H9 (cell line): ENCODE measurements at regions not wholly inside any gene's neighbourhood (a gene's known extent, or its start where the extent isn't known, plus 50 kb on each side); places are given as distances from the start of the nearest gene placed in this dataset.

Source experiments
- DNase-seq: peaks from one replicate; pipeline ENCODE4 v3.0.0-alpha.2; 2017
- H2AFZ ChIP-seq: one replicate; pipeline ENCODE4 v1.6.1; 2013; ENCODE audit warnings: mild to moderate bottlenecking, low read length, control low read depth, moderate library complexity
- H2AK5ac ChIP-seq: 2 replicates; pipeline ENCODE4 v1.6.1; 2013; ENCODE audit warnings: low read length, control low read depth, mixed read lengths; ENCODE audit not compliant: insufficient read length
- H2BK120ac ChIP-seq: one replicate; pipeline ENCODE4 v1.6.1; 2013; ENCODE audit warnings: low read depth, mild to moderate bottlenecking, low read length, control low read depth, inconsistent platforms; ENCODE audit not compliant: poor library complexity, severe bottlenecking
- H2BK12ac ChIP-seq: 2 replicates; pipeline ENCODE4 v1.6.1; 2013; ENCODE audit warnings: low read length, control low read depth, mixed read lengths, low read depth; ENCODE audit not compliant: insufficient read length
- H2BK15ac ChIP-seq: 2 replicates; pipeline ENCODE4 v1.6.1; 2013; ENCODE audit warnings: low read depth, low read length, control low read depth
- H2BK20ac ChIP-seq: one replicate; pipeline ENCODE4 v1.6.1; 2013; ENCODE audit warnings: low read depth, mild to moderate bottlenecking, low read length, control low read depth, inconsistent platforms; ENCODE audit not compliant: poor library complexity, severe bottlenecking
- H2BK5ac ChIP-seq: 2 replicates; pipeline ENCODE4 v1.6.1; 2013; ENCODE audit warnings: low read length, control low read depth, mixed read lengths; ENCODE audit not compliant: insufficient read length
- H3K14ac ChIP-seq: 2 replicates; pipeline ENCODE4 v1.6.1; 2013; ENCODE audit warnings: low read length, control low read depth; ENCODE audit not compliant: insufficient read depth
- H3K18ac ChIP-seq: 2 replicates; pipeline ENCODE4 v1.6.1; 2013; ENCODE audit warnings: low read depth, mild to moderate bottlenecking, mixed read lengths, low read length, control low read depth; ENCODE audit not compliant: insufficient read length
- H3K23ac ChIP-seq: 2 replicates; pipeline ENCODE4 v1.6.1; 2013; ENCODE audit warnings: low read length, control low read depth, mixed read lengths, low read depth; ENCODE audit not compliant: insufficient read length
- H3K23me2 ChIP-seq: 2 replicates; pipeline ENCODE4 v1.6.1; 2013; ENCODE audit warnings: low read depth, mild to moderate bottlenecking, mixed read lengths, low read length, control low read depth; ENCODE audit not compliant: insufficient read length, poor library complexity, severe bottlenecking
- H3K27ac ChIP-seq: 2 replicates; pipeline ENCODE4 v1.5.1; 2013; ENCODE audit warnings: low read length, control low read depth, mixed read lengths, low read depth; ENCODE audit not compliant: insufficient read length
- H3K27me3 ChIP-seq: 2 replicates; pipeline ENCODE4 v1.6.1; 2013; ENCODE audit warnings: low read length, control low read depth, inconsistent platforms; ENCODE audit not compliant: insufficient read depth
- H3K4ac ChIP-seq: 2 replicates; pipeline ENCODE4 v1.6.1; 2013; ENCODE audit warnings: low read depth, mild to moderate bottlenecking, control low read depth, inconsistent platforms, low read length, moderate library complexity
- H3K4me1 ChIP-seq: 2 replicates; pipeline ENCODE4 v1.6.1; 2013; ENCODE audit warnings: low read length, control low read depth, inconsistent platforms; ENCODE audit not compliant: insufficient read depth
- H3K4me2 ChIP-seq: 2 replicates; pipeline ENCODE4 v1.6.1; 2013; ENCODE audit warnings: low read length, control low read depth, mixed read lengths; ENCODE audit not compliant: insufficient read length, insufficient read depth
- H3K56ac ChIP-seq: 2 replicates; pipeline ENCODE4 v1.6.1; 2013; ENCODE audit warnings: low read depth, mild to moderate bottlenecking, mixed read lengths, low read length, control low read depth; ENCODE audit not compliant: insufficient read length
- H3K79me1 ChIP-seq: 2 replicates; pipeline ENCODE4 v1.6.1; 2013; ENCODE audit warnings: low read depth, mild to moderate bottlenecking, moderate library complexity, low read length, control low read depth, inconsistent platforms; ENCODE audit not compliant: insufficient read depth, poor library complexity, severe bottlenecking
- H3K79me2 ChIP-seq: 2 replicates; pipeline ENCODE4 v1.6.1; 2013; ENCODE audit warnings: low read length, control low read depth, inconsistent platforms; ENCODE audit not compliant: insufficient read depth
- H3K9ac ChIP-seq: 2 replicates; pipeline ENCODE4 v1.6.1; 2013; ENCODE audit warnings: low read length, control low read depth, mixed read lengths; ENCODE audit not compliant: insufficient read length; ENCODE audit errors: extremely low read depth
- H3K9me3 ChIP-seq: one replicate; pipeline ENCODE4 v1.6.1; 2013; ENCODE audit warnings: low read depth, low read length, inconsistent platforms; ENCODE audit not compliant: control insufficient read depth
- H3T11ph ChIP-seq: one replicate; pipeline ENCODE4 v1.6.1; 2013; ENCODE audit warnings: mild to moderate bottlenecking, low read length, control low read depth, inconsistent platforms
- H4K20me1 ChIP-seq: one replicate; pipeline ENCODE4 v1.6.1; 2013; ENCODE audit not compliant: control insufficient read depth, insufficient read length, insufficient read depth
- H4K5ac ChIP-seq: 2 replicates; pipeline ENCODE4 v1.6.1; 2013; ENCODE audit warnings: low read depth, mild to moderate bottlenecking, mixed read lengths, low read length, control low read depth; ENCODE audit not compliant: insufficient read length
- H4K8ac ChIP-seq: replicated peaks from 2 replicates; pipeline ENCODE4 v1.6.1; 2013; ENCODE audit warnings: low read length, control low read depth, mixed read lengths, low read depth; ENCODE audit not compliant: insufficient read length
- H4K91ac ChIP-seq: 2 replicates; pipeline ENCODE4 v1.6.1; 2013; ENCODE audit warnings: low read depth, mild to moderate bottlenecking, moderate library complexity, mixed read lengths, low read length, control low read depth; ENCODE audit not compliant: insufficient read length
- H3K27ac Mint-ChIP-seq, 3 experiments: 2 replicates in 2 of 3; 3 replicates in 1 of 3; pipeline ENCODE4 v1.8.0; 2020 to 2021; ENCODE audit warnings: mixed read lengths in 3 of 3, mild to moderate bottlenecking in 1 of 3, moderate library complexity in 1 of 3
- H3K27me3 Mint-ChIP-seq: 2 replicates; pipeline ENCODE4 v1.8.0; 2021; ENCODE audit warnings: low read depth, mild to moderate bottlenecking, moderate library complexity, mixed read lengths
- H3K36me3 Mint-ChIP-seq, 3 experiments: 2 replicates in 2 of 3; 3 replicates in 1 of 3; pipeline ENCODE4 v1.8.0; 2020 to 2021; ENCODE audit warnings: low read depth in 3 of 3, mixed read lengths in 3 of 3; ENCODE audit not compliant: insufficient read depth in 1 of 3
- H3K4me1 Mint-ChIP-seq, 2 experiments: 2 replicates each; pipeline ENCODE4 v1.8.0; 2020; ENCODE audit warnings: mixed read lengths in 2 of 2
- H3K4me3 Mint-ChIP-seq, 2 experiments: 2 replicates in 1 of 2; 3 replicates in 1 of 2; pipeline ENCODE4 v1.8.0; 2020 to 2021; ENCODE audit warnings: mild to moderate bottlenecking in 2 of 2, mixed read lengths in 2 of 2, moderate library complexity in 1 of 2
- H3K9me3 Mint-ChIP-seq, 2 experiments: 2 replicates in 1 of 2; 3 replicates in 1 of 2; pipeline ENCODE4 v1.8.0; 2020; ENCODE audit warnings: mild to moderate bottlenecking in 2 of 2, mixed read lengths in 2 of 2, moderate library complexity in 1 of 2
- WGBS: extraction: QIAGEN DNeasy Blood & Tissue Kit; methylation state at CpG from one replicate; pipeline ENCODE4 v1.1.7; 2013; ENCODE audit warnings: missing lambda C conversion rate, low lambda C conversion rate, mixed read lengths; ENCODE audit not compliant: insufficient read length; ENCODE audit errors: extremely low coverage; 5-methylcytosine and 5-hydroxymethylcytosine counted together
- TF ChIP-seq, protein P1 (sequence below): fragments of 200-600 bp; sonication (generic); conservative IDR thresholded peaks from 3 replicates; pipeline ENCODE4 v1.8.0; 2021; ENCODE audit warnings: antibody characterized with exemption, mild to moderate bottlenecking

DNA sequence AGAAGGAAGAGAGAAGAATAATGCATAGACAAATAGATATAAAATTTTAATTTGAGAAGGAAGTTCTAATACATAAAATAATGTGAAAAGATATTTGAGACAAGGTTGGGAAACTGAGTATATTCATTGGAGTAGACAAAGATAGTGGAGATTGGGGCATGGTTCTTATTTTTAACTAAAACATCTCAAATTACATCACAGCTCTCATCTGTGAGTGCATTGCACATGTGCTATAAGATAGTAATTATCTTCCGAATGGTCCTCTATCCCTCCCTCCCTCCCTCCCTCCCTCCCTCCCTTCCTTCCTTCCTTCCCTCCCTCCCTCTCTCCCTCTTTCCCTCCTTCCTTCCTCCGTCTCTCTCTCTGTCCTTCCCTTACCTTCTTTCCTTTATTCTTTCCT, 1104.0 kb upstream of the FLRT2 start:
- no peaks in the 10 kb centered on the region for H3K79me1 ChIP-seq
- H2AFZ ChIP-seq: no peak overlapping the region
- no peak overlapping the region for H3T11ph ChIP-seq
- H3K9ac ChIP-seq: no peak overlapping the region
- no peak overlapping the region for H3K4me3 Mint-ChIP-seq
- DNase-seq: no peak
- H3K23me2 ChIP-seq: no peaks in the 10 kb centered on the region
- no peak overlapping the region for H4K91ac ChIP-seq
- no peaks in the 10 kb centered on the region for H3K79me2 ChIP-seq
- no peak overlapping the region for H3K14ac ChIP-seq
- no peaks in the 10 kb centered on the region for H3K9me3 ChIP-seq
- H4K5ac ChIP-seq: no peak overlapping the region
- no peak overlapping the region for H3K4me2 ChIP-seq
- H3K56ac ChIP-seq: no peak overlapping the region
- H3K18ac ChIP-seq: no peak overlapping the region
- no peaks in the 10 kb centered on the region for H3K4me1 Mint-ChIP-seq
- no peak overlapping the region for H3K23ac ChIP-seq
- no peaks in the 10 kb centered on the region for H4K20me1 ChIP-seq
- no peak overlapping the region for H3K27ac ChIP-seq
- no peak overlapping the region for H3K27ac Mint-ChIP-seq
- no peak overlapping the region for H2BK5ac ChIP-seq
- no peak overlapping the region for H2BK120ac ChIP-seq
- H3K27me3 ChIP-seq: no peaks in the 10 kb centered on the region
- TF ChIP-seq, protein P1, sequence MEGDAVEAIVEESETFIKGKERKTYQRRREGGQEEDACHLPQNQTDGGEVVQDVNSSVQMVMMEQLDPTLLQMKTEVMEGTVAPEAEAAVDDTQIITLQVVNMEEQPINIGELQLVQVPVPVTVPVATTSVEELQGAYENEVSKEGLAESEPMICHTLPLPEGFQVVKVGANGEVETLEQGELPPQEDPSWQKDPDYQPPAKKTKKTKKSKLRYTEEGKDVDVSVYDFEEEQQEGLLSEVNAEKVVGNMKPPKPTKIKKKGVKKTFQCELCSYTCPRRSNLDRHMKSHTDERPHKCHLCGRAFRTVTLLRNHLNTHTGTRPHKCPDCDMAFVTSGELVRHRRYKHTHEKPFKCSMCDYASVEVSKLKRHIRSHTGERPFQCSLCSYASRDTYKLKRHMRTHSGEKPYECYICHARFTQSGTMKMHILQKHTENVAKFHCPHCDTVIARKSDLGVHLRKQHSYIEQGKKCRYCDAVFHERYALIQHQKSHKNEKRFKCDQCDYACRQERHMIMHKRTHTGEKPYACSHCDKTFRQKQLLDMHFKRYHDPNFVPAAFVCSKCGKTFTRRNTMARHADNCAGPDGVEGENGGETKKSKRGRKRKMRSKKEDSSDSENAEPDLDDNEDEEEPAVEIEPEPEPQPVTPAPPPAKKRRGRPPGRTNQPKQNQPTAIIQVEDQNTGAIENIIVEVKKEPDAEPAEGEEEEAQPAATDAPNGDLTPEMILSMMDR: no peak
- no peak overlapping the region for H4K8ac ChIP-seq
- no peaks in the 10 kb centered on the region for H3K4me1 ChIP-seq
- WGBS: no CpG with 5 or more reads among the region's 2 CpGs
- no peak overlapping the region for H2BK15ac ChIP-seq
- H2AK5ac ChIP-seq: no peak overlapping the region
- H3K36me3 Mint-ChIP-seq: no peaks in the 10 kb centered on the region; a peak in 1 of 7 replicates
- H3K9me3 Mint-ChIP-seq: no peaks in the 10 kb centered on the region
- H3K27me3 Mint-ChIP-seq: no peaks in the 10 kb centered on the region
- no peak overlapping the region for H2BK12ac ChIP-seq
- no peak overlapping the region for H3K4ac ChIP-seq
- H2BK20ac ChIP-seq: no peak overlapping the region
